Testis (tissue), 2 donors: ENCODE measurements at regions not wholly inside any gene's neighbourhood (a gene's known extent, or its start where the extent isn't known, plus 50 kb on each side); places are given as distances from the start of the nearest gene placed in this dataset.

Experiments used
- DNase-seq: peaks from one replicate; pipeline ENCODE4 v3.0.0-alpha.2; 2019
- H3K27ac ChIP-seq, 2 donors: fragments of 200-600 bp; sonication (generic); one replicate each; pipeline ENCODE4 v1.5.1; 2019
- H3K27me3 ChIP-seq: fragments of 200-600 bp; sonication (generic); one replicate; pipeline ENCODE4 v1.5.1; 2019
- H3K36me3 ChIP-seq: fragments of 200-600 bp; sonication (generic); one replicate; pipeline ENCODE4 v1.5.1; 2017; ENCODE audit warnings: low read depth; ENCODE audit errors: missing control alignments
- H3K4me1 ChIP-seq: fragments of 200-600 bp; sonication (generic); one replicate; pipeline ENCODE4 v1.5.1; 2019
- H3K4me3 ChIP-seq, 2 donors: fragments of 200-600 bp; sonication (generic); one replicate each; pipeline ENCODE4 v1.5.1; 2017 to 2019
- H3K9me3 ChIP-seq: fragments of 200-600 bp; sonication (generic); one replicate; pipeline ENCODE4 v1.5.1; 2017
- CTCF ChIP-seq, 3 experiments: fragments of 450-650 bp in 2 of 3; fragments of 200-600 bp in 1 of 3; sonication (generic) in 1 of 3; IDR thresholded peaks; one replicate each; pipeline ENCODE4 v1.5.1; 2016 to 2019; ENCODE audit warnings: antibody characterized with exemption in 3 of 3, mild to moderate bottlenecking in 2 of 3, moderate library complexity in 1 of 3
- POLR2A ChIP-seq: fragments of 450-650 bp; IDR thresholded peaks from one replicate; pipeline ENCODE4 v1.6.1; 2017; ENCODE audit warnings: antibody characterized with exemption, mild to moderate bottlenecking, moderate library complexity
- WGBS, 2 donors: methylation state at CpG; one replicate each; pipeline ENCODE4 v1.1.5; 2018; 5-methylcytosine and 5-hydroxymethylcytosine counted together
- intact Hi-C: fragments of 100-400 bp; cut with DNase I; formaldehyde crosslinking; loops from one replicate; pipeline ENCODE4 v1.15.1; 2023; ENCODE audit warnings: low total_unique reads

- WGBS, 2 donors: 79 to 81% methylated on average over 1 of the region's 1 CpG
- no peak overlapping the region for H3K27ac ChIP-seq
- TF ChIP-seq CTCF (IDR thresholded peaks at IDR 0.05) (no peak), POLR2A (no peak)
- DNase-seq: no peak
- intact Hi-C loops: no loop called here
- H3K4me3 ChIP-seq: no peak overlapping the region
- H3K9me3 ChIP-seq: no peaks in the 10 kb centered on the region
- H3K27me3 ChIP-seq: no peaks in the 10 kb centered on the region
- H3K36me3 ChIP-seq: no peaks in the 10 kb centered on the region
- no peaks in the 10 kb centered on the region for H3K4me1 ChIP-seq
These were observed 568.7 kb upstream of the RGMB start for GRCh38 chr5:98204798-98205197.

GRCh38 chr5:98205691-98206461, 567.6 kb upstream of the RGMB start:
- no peaks in the 10 kb centered on the region for H3K4me1 ChIP-seq
- DNase-seq: no peak
- H3K27ac ChIP-seq: no peak overlapping the region
- no peak overlapping the region for H3K4me3 ChIP-seq
- TF ChIP-seq CTCF (IDR thresholded peaks at IDR 0.05): no peak
- no peak for TF ChIP-seq POLR2A
- intact Hi-C loops: no loop called here
- WGBS, 2 donors: 60 to 74% methylated on average over 2 of the region's 2 CpGs
- H3K27me3 ChIP-seq: no peaks in the 10 kb centered on the region
- no peaks in the 10 kb centered on the region for H3K36me3 ChIP-seq
- H3K9me3 ChIP-seq: no peaks in the 10 kb centered on the region

- Histone ChIP-seq H3K4me1 (no peaks in the 10 kb centered on the region), H3K27me3 (no peaks in the 10 kb centered on the region), H3K36me3 (no peaks in the 10 kb centered on the region), H3K4me3 (no peak overlapping the region), H3K9me3 (no peaks in the 10 kb centered on the region), H3K27ac (no peak overlapping the region)
- no peak for TF ChIP-seq CTCF (IDR thresholded peaks at IDR 0.05)
- TF ChIP-seq POLR2A: no peak
- no peak for DNase-seq
- WGBS, 2 donors: 40 to 46% methylated on average over 2 of the region's 2 CpGs
- intact Hi-C loops: no loop called here
These were observed 566.9 kb upstream of the RGMB start for GRCh38 chr5:98206566-98206965.

- no peak for TF ChIP-seq CTCF (IDR thresholded peaks at IDR 0.05)
- no peak for TF ChIP-seq POLR2A
- H3K4me1 ChIP-seq: no peaks in the 10 kb centered on the region
- no peak overlapping the region for H3K4me3 ChIP-seq
- intact Hi-C loops: no loop called here
- no peaks in the 10 kb centered on the region for H3K36me3 ChIP-seq
- no peak for DNase-seq
- H3K9me3 ChIP-seq: no peaks in the 10 kb centered on the region
- H3K27me3 ChIP-seq: no peaks in the 10 kb centered on the region
- no peak overlapping the region for H3K27ac ChIP-seq
These were observed 564.0 kb upstream of the RGMB start for GRCh38 chr5:98209418-98209817.
